ENCODE measurements at regions not wholly inside any gene's neighbourhood (a gene's known extent, or its start where the extent isn't known, plus 50 kb on each side); places are given as distances from the start of the nearest gene placed in this dataset.

DNA sequence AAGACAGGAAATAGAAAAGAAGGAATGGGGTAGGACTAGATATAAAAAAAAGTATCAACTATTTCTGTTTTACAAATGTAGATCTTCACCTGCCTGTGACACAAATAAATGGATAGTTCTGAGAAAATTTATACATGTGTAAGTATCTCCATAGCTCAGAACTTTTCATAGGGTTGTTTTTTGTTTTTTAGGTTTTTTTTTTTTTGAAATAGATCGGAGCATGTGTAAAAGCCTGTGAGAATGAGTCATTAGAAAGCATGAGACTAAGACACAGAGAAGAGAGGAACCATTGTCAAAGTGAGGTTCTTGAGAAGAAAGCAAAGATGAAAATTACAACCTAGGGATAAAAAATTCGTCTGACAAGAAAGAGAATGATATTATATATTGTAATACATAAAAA lies 481.6 kb downstream of the PABPC4L start:
- no peaks in the 10 kb centered on the region for H3K9me1 ChIP-seq (ENCODE audit: insufficient read depth, low read length)

More for the DNA sequence above, 481.6 kb downstream of the PABPC4L start:
- Histone ChIP-seq H3K27me3 (ENCODE audit: control insufficient read depth, insufficient read depth, low read length) (no peaks in the 10 kb centered on the region), H3K9ac (ENCODE audit: low read depth, low read length) (no peak overlapping the region), H3K4me1 (ENCODE audit: control insufficient read depth, insufficient read depth, low read length) (no peaks in the 10 kb centered on the region), H3K9me3 (ENCODE audit: control insufficient read depth, insufficient read depth, low read length) (no peaks in the 10 kb centered on the region), H3K27ac (ENCODE audit: insufficient read depth, low read length) (no peak overlapping the region), H2AFZ (replicated peaks; ENCODE audit: low read length, poor library complexity) (no peak overlapping the region), H3K18ac (ENCODE audit: low read depth, low read length) (no peak overlapping the region), H3K4me2 (ENCODE audit: low read depth, low read length) (no peak overlapping the region), H3K79me1 (ENCODE audit: low read depth in 1 of 2, low read length in 2 of 2) (no peaks in the 10 kb centered on the region), H4K91ac (ENCODE audit: insufficient read depth, low read depth, low read length) (no peak overlapping the region), H2AK9ac (replicated peaks; ENCODE audit: low read depth, low read length, poor library complexity) (no peak overlapping the region), H3K56ac (ENCODE audit: extremely low read depth, insufficient read depth, low read length) (no peak overlapping the region), H2BK20ac (ENCODE audit: low read depth, low read length) (no peak overlapping the region), H4K20me1 (ENCODE audit: insufficient read depth, low read length) (no peaks in the 10 kb centered on the region), H2BK120ac (ENCODE audit: low read depth, low read length) (no peak overlapping the region), H3K36me3 (ENCODE audit: control insufficient read depth, insufficient read depth, low read length) (no peaks in the 10 kb centered on the region), H4K8ac (ENCODE audit: low read depth in 2 of 2, low read length in 2 of 2) (no peak overlapping the region), H3K4me3 (ENCODE audit: insufficient read depth, low read depth, low read length) (no peak overlapping the region), H2BK15ac (ENCODE audit: low read depth, low read length) (no peak overlapping the region), H3K14ac (replicated peaks; ENCODE audit: low read depth, low read length) (no peak overlapping the region), H4K5ac (ENCODE audit: low read depth, low read length) (no peak overlapping the region), H3K4ac (ENCODE audit: low read depth, low read length) (no peak overlapping the region), H3K23ac (ENCODE audit: low read depth, low read length) (no peak overlapping the region), H2BK5ac (ENCODE audit: low read depth, low read length, poor library complexity, severe bottlenecking) (no peak overlapping the region), H2AK5ac (ENCODE audit: low read depth, low read length) (no peak overlapping the region)
- WGBS, 2 experiments (ENCODE audit: extremely low coverage in 2 of 2, insufficient read length in 1 of 2), result no CpG with 5 or more reads among the region's 2 CpGs
- dilution Hi-C loops (cut with HindIII; ENCODE audit: low sequenced_read_pairs, unreplicated experiment) (no loop called here), in situ Hi-C loops (cut with MboI; ENCODE audit: low sequenced_read_pairs) (no loop called here), intact Hi-C loops (cut with micrococcal nuclease) (no loop called here)
- ChIA-PET POLR2A (ENCODE audit: unreplicated experiment) (no interaction called here), CTCF (no interaction called here)
- no TSS peak for BruUV-seq (replicated peaks)
- TF ChIP-seq MAZ (IDR thresholded peaks at IDR 0.05; ENCODE audit: borderline replicate concordance, low read depth, low read length), result no peak
- no peak for TF ChIP-seq FOS (IDR thresholded peaks at IDR 0.05; ENCODE audit: low read depth, low read length)
- TF ChIP-seq, protein P1, sequence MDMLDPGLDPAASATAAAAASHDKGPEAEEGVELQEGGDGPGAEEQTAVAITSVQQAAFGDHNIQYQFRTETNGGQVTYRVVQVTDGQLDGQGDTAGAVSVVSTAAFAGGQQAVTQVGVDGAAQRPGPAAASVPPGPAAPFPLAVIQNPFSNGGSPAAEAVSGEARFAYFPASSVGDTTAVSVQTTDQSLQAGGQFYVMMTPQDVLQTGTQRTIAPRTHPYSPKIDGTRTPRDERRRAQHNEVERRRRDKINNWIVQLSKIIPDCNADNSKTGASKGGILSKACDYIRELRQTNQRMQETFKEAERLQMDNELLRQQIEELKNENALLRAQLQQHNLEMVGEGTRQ (IDR thresholded peaks at IDR 0.05; ENCODE audit: low read depth, low read length), result no peak
- TF ChIP-seq RCOR1 (IDR thresholded peaks at IDR 0.05; ENCODE audit: insufficient replicate concordance, low read length), result no peak
- TF ChIP-seq MAFK (IDR thresholded peaks at IDR 0.05; ENCODE audit: low read depth, low read length), result no peak
- TF ChIP-seq SMC3 (IDR thresholded peaks at IDR 0.05; ENCODE audit: low read depth, low read length), result no peak
- no peak for TF ChIP-seq CHD1 (IDR thresholded peaks at IDR 0.05; ENCODE audit: low read depth, low read length)
- no peak for TF ChIP-seq CEBPB (IDR thresholded peaks at IDR 0.05; ENCODE audit: low read depth, low read length)
- TF ChIP-seq, protein P2, sequence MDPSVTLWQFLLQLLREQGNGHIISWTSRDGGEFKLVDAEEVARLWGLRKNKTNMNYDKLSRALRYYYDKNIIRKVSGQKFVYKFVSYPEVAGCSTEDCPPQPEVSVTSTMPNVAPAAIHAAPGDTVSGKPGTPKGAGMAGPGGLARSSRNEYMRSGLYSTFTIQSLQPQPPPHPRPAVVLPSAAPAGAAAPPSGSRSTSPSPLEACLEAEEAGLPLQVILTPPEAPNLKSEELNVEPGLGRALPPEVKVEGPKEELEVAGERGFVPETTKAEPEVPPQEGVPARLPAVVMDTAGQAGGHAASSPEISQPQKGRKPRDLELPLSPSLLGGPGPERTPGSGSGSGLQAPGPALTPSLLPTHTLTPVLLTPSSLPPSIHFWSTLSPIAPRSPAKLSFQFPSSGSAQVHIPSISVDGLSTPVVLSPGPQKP (IDR thresholded peaks at IDR 0.05; ENCODE audit: borderline replicate concordance, low read depth, low read length), result no peak
- no peak for TF ChIP-seq POLR2A (IDR thresholded peaks at IDR 0.05; ENCODE audit: low read depth, low read length)
- TF ChIP-seq NFE2L2 (IDR thresholded peaks at IDR 0.05; ENCODE audit: low read depth, low read length), result no peak
- TF ChIP-seq, protein P3, sequence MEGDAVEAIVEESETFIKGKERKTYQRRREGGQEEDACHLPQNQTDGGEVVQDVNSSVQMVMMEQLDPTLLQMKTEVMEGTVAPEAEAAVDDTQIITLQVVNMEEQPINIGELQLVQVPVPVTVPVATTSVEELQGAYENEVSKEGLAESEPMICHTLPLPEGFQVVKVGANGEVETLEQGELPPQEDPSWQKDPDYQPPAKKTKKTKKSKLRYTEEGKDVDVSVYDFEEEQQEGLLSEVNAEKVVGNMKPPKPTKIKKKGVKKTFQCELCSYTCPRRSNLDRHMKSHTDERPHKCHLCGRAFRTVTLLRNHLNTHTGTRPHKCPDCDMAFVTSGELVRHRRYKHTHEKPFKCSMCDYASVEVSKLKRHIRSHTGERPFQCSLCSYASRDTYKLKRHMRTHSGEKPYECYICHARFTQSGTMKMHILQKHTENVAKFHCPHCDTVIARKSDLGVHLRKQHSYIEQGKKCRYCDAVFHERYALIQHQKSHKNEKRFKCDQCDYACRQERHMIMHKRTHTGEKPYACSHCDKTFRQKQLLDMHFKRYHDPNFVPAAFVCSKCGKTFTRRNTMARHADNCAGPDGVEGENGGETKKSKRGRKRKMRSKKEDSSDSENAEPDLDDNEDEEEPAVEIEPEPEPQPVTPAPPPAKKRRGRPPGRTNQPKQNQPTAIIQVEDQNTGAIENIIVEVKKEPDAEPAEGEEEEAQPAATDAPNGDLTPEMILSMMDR (conservative IDR thresholded peaks at IDR 0.05; ENCODE audit: low read depth, low read length), result no peak
- no peak for TF ChIP-seq RFX5 (IDR thresholded peaks at IDR 0.05; ENCODE audit: low read depth, low read length)
- no peak for TF ChIP-seq BHLHE40 (IDR thresholded peaks at IDR 0.05; ENCODE audit: low read depth, low read length)
- no peak for TF ChIP-seq MXI1 (IDR thresholded peaks at IDR 0.05; ENCODE audit: borderline replicate concordance, low read depth, low read length)
- TF ChIP-seq RAD21 (IDR thresholded peaks at IDR 0.05; ENCODE audit: low read length), result no peak
- ATAC-seq (ENCODE audit: low read depth), result no peak
- DNase-seq, result no peak

All from IMR-90 (cell line).